Inferior parietal cortex (tissue), 1 donor: ENCODE measurements at regions not wholly inside any gene's neighbourhood (a gene's known extent, or its start where the extent isn't known, plus 50 kb on each side); places are given as distances from the start of the nearest gene placed in this dataset.
"Not testable (repeated sequence)": the region's sequence is repeated elsewhere in the genome, so short reads cannot be mapped to it uniquely, and the experiment has no call there.

Source experiments
- DNase-seq: peaks from one replicate; pipeline ENCODE4 v3.0.0-alpha.2; 2016; ENCODE audit errors: extremely low spot score

GRCh38 chr2:194385376-194385775, 1271.7 kb upstream of the SLC39A10 start:
- DNase-seq, result no peak

GRCh38 chr2:194383401-194383800, 1273.6 kb upstream of the SLC39A10 start:
- DNase-seq, result no peak

GRCh38 chr2:194382221-194382620, 1274.8 kb upstream of the SLC39A10 start:
- DNase-seq, result no peak

- DNase-seq, result no peak
Observed at GRCh38 chr2:194380011-194380410, 1277.0 kb upstream of the SLC39A10 start.

DNA sequence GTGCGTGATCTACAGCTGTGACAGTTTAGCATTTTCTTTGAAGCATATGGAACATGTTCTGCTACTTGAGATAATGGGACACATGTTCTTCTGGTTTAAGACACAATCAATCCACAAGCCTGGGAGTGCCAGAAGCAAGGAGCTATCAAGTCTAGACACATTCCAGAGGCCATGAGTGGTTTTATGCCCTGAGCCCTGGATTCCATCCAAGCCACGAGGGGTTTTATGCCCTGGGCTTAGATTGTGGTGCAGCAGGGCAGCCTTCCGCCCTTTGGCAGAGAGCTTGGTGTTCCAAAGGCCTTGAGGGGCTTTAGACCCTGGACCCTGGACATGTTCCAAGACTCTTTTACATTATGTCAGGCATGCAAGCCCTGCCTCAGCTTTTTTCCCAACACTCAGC, 1289.6 kb upstream of the SLC39A10 start:
- DNase-seq, result not testable (repeated sequence)

DNA sequence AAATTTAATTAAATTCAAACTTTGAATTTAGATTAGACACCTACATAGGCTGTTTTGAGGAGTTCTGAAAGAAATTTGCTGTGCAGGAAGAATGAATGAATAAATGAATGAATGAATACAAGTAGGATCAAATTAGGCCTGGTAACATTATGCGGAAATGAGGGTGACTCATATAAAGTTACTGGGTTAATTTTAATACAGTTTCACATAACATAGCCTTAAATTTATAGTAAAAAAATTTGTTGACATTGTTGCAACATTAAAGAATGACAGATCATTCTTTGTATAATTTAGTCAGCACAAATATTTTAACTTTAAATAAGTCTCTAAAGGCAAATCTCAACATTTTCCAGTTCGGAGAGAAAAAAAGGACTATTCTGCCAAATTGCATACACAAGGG, 1293.1 kb upstream of the SLC39A10 start:
- DNase-seq, result no peak

DNA sequence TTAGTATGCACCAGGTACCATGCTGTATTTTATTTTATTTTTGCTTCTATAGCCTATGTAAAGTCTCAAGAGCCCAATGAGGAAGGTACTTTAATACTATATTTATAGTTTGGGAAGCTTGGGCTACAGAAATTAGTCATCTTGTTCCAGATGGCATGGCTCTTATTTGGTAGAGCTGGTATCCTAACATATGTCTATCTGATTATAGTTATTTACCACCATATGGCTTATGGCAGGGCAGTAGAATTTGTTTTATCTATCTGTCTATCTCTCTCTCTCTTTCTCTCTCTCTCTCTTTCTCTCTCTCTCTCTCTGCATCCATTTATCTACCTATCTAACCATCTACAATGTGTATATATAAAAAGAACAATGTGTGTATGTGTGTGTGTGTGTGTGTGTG, 1293.7 kb upstream of the SLC39A10 start:
- DNase-seq, result no peak

- no peak for DNase-seq
Observed at GRCh38 chr2:194352505-194352904, 1304.5 kb upstream of the SLC39A10 start.

- no peak for DNase-seq
Observed at GRCh38 chr2:194346193-194346592, 1310.8 kb upstream of the SLC39A10 start.

DNA sequence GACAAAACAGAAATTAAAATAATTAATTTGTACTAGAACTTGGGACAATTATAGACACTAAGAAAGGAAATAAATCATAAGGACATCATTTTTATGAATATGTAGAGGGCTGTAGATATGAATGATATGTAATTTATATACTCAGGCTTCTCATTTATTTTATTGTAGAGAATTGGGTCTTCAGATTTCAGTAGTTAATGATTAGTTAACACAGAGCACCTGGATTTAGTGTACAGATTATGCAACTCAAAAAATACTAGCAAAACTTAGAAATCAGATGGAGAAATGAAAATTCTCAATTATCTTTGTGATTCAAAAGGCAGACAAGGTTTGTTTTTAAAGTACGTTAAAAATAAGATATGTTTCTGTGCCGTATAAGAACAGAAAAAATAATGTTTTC, 1311.7 kb upstream of the SLC39A10 start:
- DNase-seq, result no peak

GRCh38 chr2:194343167-194343566, 1313.9 kb upstream of the SLC39A10 start:
- DNase-seq, result no peak

GRCh38 chr2:194332799-194333490, 1324.1 kb upstream of the SLC39A10 start:
- DNase-seq, result no peak

- no peak for DNase-seq
Observed at GRCh38 chr2:194328456-194328855, 1328.6 kb upstream of the SLC39A10 start.

DNA sequence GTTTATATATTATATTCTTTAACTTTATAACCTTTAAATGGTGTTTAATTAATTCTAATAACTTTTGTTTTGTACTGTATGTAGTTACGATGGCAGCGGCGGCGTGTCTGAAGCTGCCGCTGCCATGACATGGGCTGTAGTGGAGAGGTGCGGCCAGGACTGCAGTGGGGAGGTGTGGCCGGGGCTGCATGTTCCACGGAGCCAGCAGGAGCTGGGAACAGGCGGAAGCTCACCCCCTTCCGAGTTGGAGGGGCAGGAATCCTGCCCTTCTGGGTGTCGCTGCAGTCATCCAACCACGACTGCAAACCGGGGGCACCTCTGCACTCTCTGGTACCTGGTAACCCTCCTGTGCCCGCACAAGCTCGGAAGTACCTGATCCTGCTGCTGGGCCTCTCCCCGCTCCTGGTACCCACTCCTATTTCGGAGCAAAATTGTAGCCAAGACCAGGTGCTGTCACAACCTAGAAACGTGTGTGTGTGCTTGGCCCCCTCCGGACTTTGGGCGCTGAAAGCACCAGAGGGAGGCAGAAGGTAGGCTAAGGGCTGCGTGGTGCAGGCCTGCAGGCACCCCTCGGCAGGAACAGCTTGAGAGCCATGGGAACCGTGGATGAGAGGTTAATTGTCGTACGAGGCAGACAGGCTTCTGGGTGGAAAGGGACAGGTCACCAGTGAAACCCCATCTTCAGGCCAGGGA, 1329.7 kb upstream of the SLC39A10 start:
- no peak for DNase-seq

DNA sequence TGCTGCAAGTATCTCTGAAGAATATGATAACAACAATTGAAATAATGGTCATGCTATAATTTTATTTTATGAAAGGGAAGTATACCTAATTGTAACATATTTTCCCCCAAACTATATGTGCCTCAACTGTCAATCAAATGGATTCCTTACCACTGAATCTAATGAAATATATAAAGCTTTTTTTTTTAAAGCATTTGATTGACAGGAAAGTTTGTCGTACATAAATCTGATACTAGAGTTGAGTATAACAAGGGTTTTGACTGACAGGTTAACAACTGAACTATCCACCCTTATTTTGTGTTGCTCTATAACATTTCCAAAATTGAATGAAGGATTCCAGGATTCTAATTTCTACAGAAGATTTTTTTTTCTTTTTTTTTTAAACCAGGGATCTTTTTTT, 1333.3 kb upstream of the SLC39A10 start:
- DNase-seq, result no peak

- DNase-seq, result no peak
Observed at GRCh38 chr2:194320520-194320919, 1336.5 kb upstream of the SLC39A10 start.

DNA sequence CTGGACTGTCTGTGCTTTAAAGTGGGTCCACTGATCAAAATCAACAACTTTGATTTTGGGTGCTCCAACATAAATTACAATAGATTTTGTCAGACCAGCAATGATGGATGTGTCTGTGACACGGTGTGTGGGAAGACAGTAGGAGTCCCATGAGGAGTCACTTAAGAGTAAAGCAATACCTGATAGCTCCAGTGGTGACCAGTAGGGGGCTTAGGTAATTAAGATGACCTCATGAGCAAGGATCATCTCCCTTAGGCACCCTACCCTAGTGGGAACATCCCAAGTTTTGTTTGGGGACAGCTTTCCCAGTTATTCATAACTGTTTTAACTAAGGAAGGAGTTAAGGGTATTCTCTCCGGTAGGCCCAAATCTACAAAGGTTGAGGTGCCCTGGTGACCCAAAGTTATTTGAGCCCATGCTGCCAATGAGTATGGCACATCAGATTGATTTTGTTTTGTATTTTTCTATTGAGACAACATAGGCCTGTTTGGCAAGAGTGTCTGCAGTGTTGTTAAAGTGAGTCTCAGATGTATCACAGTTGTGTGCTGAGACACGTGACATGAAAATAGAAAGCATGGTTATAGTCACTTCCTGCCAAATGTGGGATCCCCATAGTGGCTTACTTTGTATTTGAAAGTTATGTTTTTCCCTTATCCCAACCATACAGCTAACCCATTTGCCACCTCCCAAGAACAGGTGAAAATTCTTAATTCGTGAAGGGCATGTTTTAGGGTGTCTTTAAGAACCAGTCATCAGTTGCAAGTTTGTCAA, 1337.6 kb upstream of the SLC39A10 start:
- DNase-seq, result no peak

GRCh38 chr2:194314042-194314441, 1343.0 kb upstream of the SLC39A10 start:
- no peak for DNase-seq

DNA sequence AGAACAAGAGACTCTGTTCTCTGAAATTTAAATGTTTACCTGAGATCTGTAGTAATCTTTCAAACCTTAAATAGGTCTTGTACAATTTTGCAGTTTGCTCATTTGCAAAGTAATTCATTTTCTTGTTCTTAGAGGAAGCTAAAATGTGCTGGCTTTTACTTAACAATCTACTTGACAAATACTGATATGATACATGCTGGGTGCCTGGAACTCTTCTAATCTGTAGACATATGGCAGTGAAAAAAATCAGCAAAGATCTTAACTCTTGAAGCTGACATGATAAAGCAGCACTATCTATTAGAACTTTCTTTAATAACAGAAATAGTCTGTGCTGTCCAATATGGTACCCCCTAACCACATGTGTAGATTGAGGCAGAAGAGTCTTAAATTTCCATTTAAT, 1352.8 kb upstream of the SLC39A10 start:
- no peak for DNase-seq

DNA sequence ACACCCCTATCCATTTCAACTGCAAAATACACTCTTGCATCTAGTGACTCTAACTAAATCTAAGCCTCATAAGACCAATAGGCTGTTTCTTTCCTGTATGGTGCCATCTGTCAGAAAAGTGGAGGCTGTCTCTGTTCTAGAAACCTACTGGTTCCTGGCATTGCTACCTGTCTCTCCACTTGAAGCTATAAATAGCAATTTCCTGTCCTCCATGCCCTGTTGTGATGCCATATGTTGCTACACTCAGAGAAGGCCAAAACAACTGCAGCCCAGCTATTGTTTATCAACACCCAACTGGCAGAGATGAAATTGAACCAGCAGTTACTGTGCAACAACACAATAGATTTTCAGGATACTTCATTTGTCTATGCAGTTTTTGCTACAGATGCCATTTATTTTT, 1355.1 kb upstream of the SLC39A10 start:
- no peak for DNase-seq

- DNase-seq, result no peak
Observed at GRCh38 chr2:194294156-194294555, 1362.9 kb upstream of the SLC39A10 start.

GRCh38 chr2:194291104-194291503, 1365.9 kb upstream of the SLC39A10 start:
- DNase-seq, result no peak
